ENCODE measurements at regions not wholly inside any gene's neighbourhood (a gene's known extent, or its start where the extent isn't known, plus 50 kb on each side); places are given as distances from the start of the nearest gene placed in this dataset.

DNA sequence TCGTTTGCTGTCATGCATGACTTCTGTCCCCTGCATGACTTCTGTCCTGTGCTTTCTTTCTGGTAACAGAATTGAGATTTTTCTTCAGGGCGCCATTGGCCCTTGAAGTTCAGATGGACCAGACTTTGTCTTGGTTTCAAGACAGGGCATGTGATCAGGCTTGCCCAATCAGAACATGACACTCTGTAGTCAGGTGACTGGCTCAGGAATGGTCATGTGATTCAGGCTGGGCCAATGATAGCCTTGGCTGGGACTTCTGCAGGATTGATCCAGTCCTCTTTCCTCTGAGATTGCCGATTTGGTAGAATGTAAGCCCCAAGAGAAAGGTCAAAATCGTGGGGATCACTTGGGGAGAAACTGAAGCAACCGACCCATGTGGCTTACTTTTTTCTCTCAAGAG, 90.5 kb upstream of the ALX4 start:
- TF ChIP-seq, protein P1, sequence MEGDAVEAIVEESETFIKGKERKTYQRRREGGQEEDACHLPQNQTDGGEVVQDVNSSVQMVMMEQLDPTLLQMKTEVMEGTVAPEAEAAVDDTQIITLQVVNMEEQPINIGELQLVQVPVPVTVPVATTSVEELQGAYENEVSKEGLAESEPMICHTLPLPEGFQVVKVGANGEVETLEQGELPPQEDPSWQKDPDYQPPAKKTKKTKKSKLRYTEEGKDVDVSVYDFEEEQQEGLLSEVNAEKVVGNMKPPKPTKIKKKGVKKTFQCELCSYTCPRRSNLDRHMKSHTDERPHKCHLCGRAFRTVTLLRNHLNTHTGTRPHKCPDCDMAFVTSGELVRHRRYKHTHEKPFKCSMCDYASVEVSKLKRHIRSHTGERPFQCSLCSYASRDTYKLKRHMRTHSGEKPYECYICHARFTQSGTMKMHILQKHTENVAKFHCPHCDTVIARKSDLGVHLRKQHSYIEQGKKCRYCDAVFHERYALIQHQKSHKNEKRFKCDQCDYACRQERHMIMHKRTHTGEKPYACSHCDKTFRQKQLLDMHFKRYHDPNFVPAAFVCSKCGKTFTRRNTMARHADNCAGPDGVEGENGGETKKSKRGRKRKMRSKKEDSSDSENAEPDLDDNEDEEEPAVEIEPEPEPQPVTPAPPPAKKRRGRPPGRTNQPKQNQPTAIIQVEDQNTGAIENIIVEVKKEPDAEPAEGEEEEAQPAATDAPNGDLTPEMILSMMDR (conservative IDR thresholded peaks at IDR 0.05 in 1 of 2, IDR thresholded peaks at IDR 0.05 in 1 of 2; ENCODE audit: low read depth in 1 of 2, low read length in 2 of 2): no peak
- TF ChIP-seq EZH2 (IDR thresholded peaks at IDR 0.05; ENCODE audit: low read length, missing control alignments): no peak

All from fibroblast of lung (primary cell).